ENCODE measurements at regions not wholly inside any gene's neighbourhood (a gene's known extent, or its start where the extent isn't known, plus 50 kb on each side); places are given as distances from the start of the nearest gene placed in this dataset.

- TF ChIP-seq EZH2 (IDR thresholded peaks at IDR 0.05; ENCODE audit: low read depth): no peak
- no peak for TF ChIP-seq CTCF (conservative IDR thresholded peaks at IDR 0.05)
Measured at GRCh38 chr9:38212016-38212415, 143.0 kb upstream of the SHB start.
